ENCODE measurements at regions not wholly inside any gene's neighbourhood (a gene's known extent, or its start where the extent isn't known, plus 50 kb on each side); places are given as distances from the start of the nearest gene placed in this dataset.

- DNase-seq (ENCODE audit: missing footprints) = no peak
- intact Hi-C loops (cut with DNase I) = no loop called here
- ATAC-seq = no peak
Observed at GRCh38 chr5:154107010-154107409, 68.2 kb downstream of the MFAP3 start.

- ATAC-seq (no peak), DNase-seq (ENCODE audit: missing footprints) (no peak)
- intact Hi-C loops (cut with DNase I) = no loop called here
Observed at GRCh38 chr5:154107756-154108155, 69.0 kb downstream of the MFAP3 start.

- ATAC-seq = no peak
Observed at GRCh38 chr5:154109416-154110106, 70.8 kb downstream of the MFAP3 start.

GRCh38 chr5:154110107-154110453, 71.3 kb downstream of the MFAP3 start:
- intact Hi-C loops (cut with DNase I) = no loop called here
- ATAC-seq = no peak
- DNase-seq (ENCODE audit: missing footprints) = no peak

More at GRCh38 chr5:154109416-154110106, 70.8 kb downstream of the MFAP3 start:
- intact Hi-C loops (cut with DNase I) = no loop called here
- no peak for DNase-seq (ENCODE audit: missing footprints)

- DNase-seq (ENCODE audit: missing footprints) (no peak), ATAC-seq (no peak)
- intact Hi-C loops (cut with DNase I) = no loop called here
Observed at GRCh38 chr5:154110716-154111115, 71.9 kb downstream of the MFAP3 start.

GRCh38 chr5:154111214-154111613, 72.4 kb downstream of the MFAP3 start:
- no peak for DNase-seq (ENCODE audit: missing footprints)
- ATAC-seq = no peak
- intact Hi-C loops (cut with DNase I) = no loop called here

GRCh38 chr5:154112255-154112654, 73.5 kb downstream of the MFAP3 start:
- DNase-seq (ENCODE audit: missing footprints) (no peak), ATAC-seq (no peak)
- intact Hi-C loops (cut with DNase I) = no loop called here

- DNase-seq (ENCODE audit: missing footprints) = no peak
- ATAC-seq = peak; percentile 20
- intact Hi-C loops (cut with DNase I) = no loop called here
Observed at GRCh38 chr5:154115291-154115690, 75.2 kb upstream of the GALNT10 start.

GRCh38 chr5:154117050-154117449, 73.5 kb upstream of the GALNT10 start:
- ATAC-seq (no peak), DNase-seq (ENCODE audit: missing footprints) (no peak)
- intact Hi-C loops (cut with DNase I) = no loop called here

- no peak for ATAC-seq
- intact Hi-C loops (cut with DNase I) = no loop called here
- no peak for DNase-seq (ENCODE audit: missing footprints)
Observed at GRCh38 chr5:154117930-154118329, 72.6 kb upstream of the GALNT10 start.

GRCh38 chr5:154118385-154118784, 72.1 kb upstream of the GALNT10 start:
- ATAC-seq (no peak), DNase-seq (ENCODE audit: missing footprints) (no peak)
- intact Hi-C loops (cut with DNase I) = no loop called here

- intact Hi-C loops (cut with DNase I) = no loop called here
- DNase-seq (ENCODE audit: missing footprints) (no peak), ATAC-seq (no peak)
Observed at GRCh38 chr5:154118893-154119336, 71.6 kb upstream of the GALNT10 start.

GRCh38 chr5:154129013-154129412, 61.5 kb upstream of the GALNT10 start:
- ATAC-seq (no peak), DNase-seq (ENCODE audit: missing footprints) (no peak)
- intact Hi-C loops (cut with DNase I) = no loop called here

- intact Hi-C loops (cut with DNase I) = no loop called here
- DNase-seq (ENCODE audit: missing footprints) (no peak), ATAC-seq (no peak)
Observed at GRCh38 chr5:154129921-154130320, 60.6 kb upstream of the GALNT10 start.

GRCh38 chr5:154131817-154132216, 58.7 kb upstream of the GALNT10 start:
- no peak for DNase-seq (ENCODE audit: missing footprints)
- no peak for ATAC-seq
- intact Hi-C loops (cut with DNase I) = no loop called here

- DNase-seq (ENCODE audit: missing footprints) = no peak
- ATAC-seq = no peak
- intact Hi-C loops (cut with DNase I) = no loop called here
Observed at GRCh38 chr5:154132718-154133307, 57.7 kb upstream of the GALNT10 start.

GRCh38 chr5:154133591-154133990, 56.9 kb upstream of the GALNT10 start:
- DNase-seq (ENCODE audit: missing footprints) (no peak), ATAC-seq (no peak)
- intact Hi-C loops (cut with DNase I) = no loop called here

GRCh38 chr5:154134499-154134898, 56.0 kb upstream of the GALNT10 start:
- no peak for ATAC-seq
- intact Hi-C loops (cut with DNase I) = no loop called here
- DNase-seq (ENCODE audit: missing footprints) = no peak

GRCh38 chr5:154135125-154135817, 55.3 kb upstream of the GALNT10 start:
- intact Hi-C loops (cut with DNase I) = loop anchor here (5.0 kb wide), 1 partner anchor 33 kb away; no protein-coding TSS in a partner anchor
- no peak for ATAC-seq
- DNase-seq (ENCODE audit: missing footprints) = no peak

- ATAC-seq = no peak
- intact Hi-C loops (cut with DNase I) = loop anchor here (5.0 kb wide), 1 partner anchor 34 kb away; no protein-coding TSS in a partner anchor
- DNase-seq (ENCODE audit: missing footprints) = no peak
Observed at GRCh38 chr5:154136141-154136540, 54.4 kb upstream of the GALNT10 start.

Data from Right ventricle myocardium inferior (tissue), 1 donor.